OCI-LY7 (cell line): ENCODE measurements at regions not wholly inside any gene's neighbourhood (a gene's known extent, or its start where the extent isn't known, plus 50 kb on each side); places are given as distances from the start of the nearest gene placed in this dataset.

Experiments
- EZH2phosphoT487 ChIP-seq: fragments of 200-600 bp; sonication (generic); IDR thresholded peaks from 2 replicates; pipeline ENCODE4 v1.6.1; 2018; ENCODE audit warnings: low read depth, borderline replicate concordance, mild to moderate bottlenecking, mixed run types, antibody characterized with exemption, low read length, moderate library complexity, mixed read lengths
- TF ChIP-seq, protein P1 (sequence below): fragments of 200-600 bp; sonication (generic); conservative IDR thresholded peaks from 2 replicates; pipeline ENCODE4 v1.5.1; 2014; ENCODE audit warnings: mild to moderate bottlenecking, antibody characterized with exemption, low read length, moderate library complexity, mixed read lengths

DNA sequence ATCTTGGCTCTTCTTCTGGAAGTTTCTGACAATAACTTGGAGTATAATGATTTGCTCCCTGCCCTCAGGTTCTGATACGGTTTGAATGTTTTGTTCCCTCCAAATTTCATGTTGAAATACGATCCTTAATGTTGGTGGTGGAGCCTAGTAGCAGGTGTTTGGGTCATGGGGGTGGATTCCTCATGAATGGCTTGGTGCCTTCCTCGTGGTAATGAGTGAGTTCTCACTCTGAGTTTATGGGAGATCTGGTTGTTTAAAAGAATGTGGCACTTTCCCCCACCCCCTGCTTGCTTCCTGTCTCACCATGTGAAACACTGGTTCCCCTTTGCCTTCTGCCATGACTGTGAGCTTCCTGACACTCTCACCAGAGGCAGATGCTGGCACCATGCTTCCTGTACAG is 103.0 kb upstream of the OSMR start:
- TF ChIP-seq, protein P1, sequence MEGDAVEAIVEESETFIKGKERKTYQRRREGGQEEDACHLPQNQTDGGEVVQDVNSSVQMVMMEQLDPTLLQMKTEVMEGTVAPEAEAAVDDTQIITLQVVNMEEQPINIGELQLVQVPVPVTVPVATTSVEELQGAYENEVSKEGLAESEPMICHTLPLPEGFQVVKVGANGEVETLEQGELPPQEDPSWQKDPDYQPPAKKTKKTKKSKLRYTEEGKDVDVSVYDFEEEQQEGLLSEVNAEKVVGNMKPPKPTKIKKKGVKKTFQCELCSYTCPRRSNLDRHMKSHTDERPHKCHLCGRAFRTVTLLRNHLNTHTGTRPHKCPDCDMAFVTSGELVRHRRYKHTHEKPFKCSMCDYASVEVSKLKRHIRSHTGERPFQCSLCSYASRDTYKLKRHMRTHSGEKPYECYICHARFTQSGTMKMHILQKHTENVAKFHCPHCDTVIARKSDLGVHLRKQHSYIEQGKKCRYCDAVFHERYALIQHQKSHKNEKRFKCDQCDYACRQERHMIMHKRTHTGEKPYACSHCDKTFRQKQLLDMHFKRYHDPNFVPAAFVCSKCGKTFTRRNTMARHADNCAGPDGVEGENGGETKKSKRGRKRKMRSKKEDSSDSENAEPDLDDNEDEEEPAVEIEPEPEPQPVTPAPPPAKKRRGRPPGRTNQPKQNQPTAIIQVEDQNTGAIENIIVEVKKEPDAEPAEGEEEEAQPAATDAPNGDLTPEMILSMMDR: no peak
- TF ChIP-seq EZH2phosphoT487: no peak
